HepG2 (cell line): ENCODE measurements at regions not wholly inside any gene's neighbourhood (a gene's known extent, or its start where the extent isn't known, plus 50 kb on each side); places are given as distances from the start of the nearest gene placed in this dataset.

ENCODE experiments used
- FOXP1 ChIP-seq, 2 experiments: fragments of 450-650 bp in 1 of 2; IDR thresholded peaks; 2 replicates each; pipeline ENCODE4 v1.6.1; 2017 to 2018; ENCODE audit warnings: antibody characterized with exemption in 1 of 2
- GLI4 ChIP-seq: sonication (generic); formaldehyde crosslinking; IDR thresholded peaks from 2 replicates; pipeline ENCODE4 v1.5.1; 2020; ENCODE audit warnings: missing genetic modification reagents, mild to moderate bottlenecking, moderate library complexity, borderline replicate concordance
- JUNB ChIP-seq: sonication (generic); formaldehyde crosslinking; IDR thresholded peaks from 2 replicates; pipeline ENCODE4 v1.8.0; 2022; ENCODE audit warnings: missing genetic modification reagents, mild to moderate bottlenecking, borderline replicate concordance
- TCF7L2 ChIP-seq: IDR thresholded peaks from 2 replicates; pipeline ENCODE4 v1.6.1; 2011; ENCODE audit warnings: mild to moderate bottlenecking, low read depth, low read length, moderate library complexity
- ZBTB42 ChIP-seq: sonication (generic); formaldehyde crosslinking; IDR thresholded peaks from 2 replicates; pipeline ENCODE4 v1.5.0; 2020; ENCODE audit warnings: mild to moderate bottlenecking, missing genetic modification reagents
- ZFX ChIP-seq: sonication (generic); formaldehyde crosslinking; IDR thresholded peaks from 2 replicates; pipeline ENCODE4 v1.4.0; 2020; ENCODE audit warnings: mild to moderate bottlenecking, low read depth, missing genetic modification reagents, moderate library complexity
- ZNF121 ChIP-seq: sonication (generic); formaldehyde crosslinking; IDR thresholded peaks from 2 replicates; pipeline ENCODE4 v1.5.0; 2020; ENCODE audit warnings: mild to moderate bottlenecking, missing genetic modification reagents
- ZSCAN30 ChIP-seq: sonication (generic); formaldehyde crosslinking; IDR thresholded peaks from 2 replicates; pipeline ENCODE4 v1.5.0; 2020; ENCODE audit warnings: mild to moderate bottlenecking, missing genetic modification reagents
- TF ChIP-seq, protein P1 (sequence below): sonication (generic); formaldehyde crosslinking; IDR thresholded peaks from 2 replicates; pipeline ENCODE4 v1.4.0; 2020; ENCODE audit warnings: missing genetic modification reagents

DNA sequence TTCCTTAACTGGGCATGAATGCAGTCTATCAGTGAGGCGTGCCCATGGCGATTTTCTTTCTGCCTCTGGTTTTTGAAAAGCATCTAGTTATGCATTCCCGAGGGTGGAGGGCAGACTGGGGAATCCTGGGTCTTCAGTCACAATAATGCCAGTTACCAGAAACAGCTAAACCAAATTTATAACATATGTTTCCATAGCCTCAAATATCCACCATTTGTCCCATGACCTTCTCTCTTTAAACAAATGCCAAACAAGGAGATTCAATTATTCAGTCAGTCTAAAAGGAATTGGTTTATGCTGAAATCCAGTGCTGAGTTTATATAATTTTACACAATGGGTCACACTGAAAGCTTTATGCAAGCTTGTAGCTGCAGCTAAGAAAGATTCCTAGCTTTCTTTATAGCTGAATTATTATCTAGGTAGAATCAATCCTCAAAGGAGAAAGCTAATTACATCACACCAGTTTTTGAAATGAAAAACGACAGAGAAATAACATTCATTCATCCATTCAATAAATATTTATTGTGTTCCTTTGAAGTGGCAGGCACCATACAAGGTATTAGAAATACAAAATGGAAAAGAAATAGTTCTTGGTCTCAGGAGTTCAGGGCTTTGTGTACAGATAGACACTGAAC is 131.3 kb upstream of the RAP1B start:
- no peak for TF ChIP-seq TCF7L2
- no peak for TF ChIP-seq ZSCAN30 (CRISPR knock-in tag)
- TF ChIP-seq, protein P1, sequence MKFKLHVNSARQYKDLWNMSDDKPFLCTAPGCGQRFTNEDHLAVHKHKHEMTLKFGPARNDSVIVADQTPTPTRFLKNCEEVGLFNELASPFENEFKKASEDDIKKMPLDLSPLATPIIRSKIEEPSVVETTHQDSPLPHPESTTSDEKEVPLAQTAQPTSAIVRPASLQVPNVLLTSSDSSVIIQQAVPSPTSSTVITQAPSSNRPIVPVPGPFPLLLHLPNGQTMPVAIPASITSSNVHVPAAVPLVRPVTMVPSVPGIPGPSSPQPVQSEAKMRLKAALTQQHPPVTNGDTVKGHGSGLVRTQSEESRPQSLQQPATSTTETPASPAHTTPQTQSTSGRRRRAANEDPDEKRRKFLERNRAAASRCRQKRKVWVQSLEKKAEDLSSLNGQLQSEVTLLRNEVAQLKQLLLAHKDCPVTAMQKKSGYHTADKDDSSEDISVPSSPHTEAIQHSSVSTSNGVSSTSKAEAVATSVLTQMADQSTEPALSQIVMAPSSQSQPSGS (CRISPR knock-in tag): no peak
- no peak for TF ChIP-seq JUNB
- no peak for TF ChIP-seq GLI4 (CRISPR knock-in tag)
- TF ChIP-seq FOXP1 (IDR thresholded peaks at IDR 0.05): no peak
- no peak for TF ChIP-seq FOXP1 (CRISPR knock-in tag; IDR thresholded peaks at IDR 0.05)
- TF ChIP-seq ZBTB42: no peak
- TF ChIP-seq ZFX: no peak
- TF ChIP-seq ZNF121 (CRISPR knock-in tag): no peak
